ENCODE measurements at regions not wholly inside any gene's neighbourhood (a gene's known extent, or its start where the extent isn't known, plus 50 kb on each side); places are given as distances from the start of the nearest gene placed in this dataset.
"Not testable (repeated sequence)": the region's sequence is repeated elsewhere in the genome, so short reads cannot be mapped to it uniquely, and the experiment has no call there.

GRCh38 chr18:29359222-29359621 lies 1182.3 kb upstream of the CDH2 start:
- POLR2A ChIA-PET (ENCODE audit: partially characterized antibody); H3K4me3 Mint-ChIP-seq; H3K4me1 ChIP-seq (ENCODE audit: insufficient read depth, low read length); H3K4me3 ChIP-seq (ENCODE audit: low read length in 2 of 2); H3K4me1 Mint-ChIP-seq; CTCF ChIA-PET (ENCODE audit: partially characterized antibody); H3K27ac Mint-ChIP-seq; intact Hi-C loops (cut with micrococcal nuclease); H3K27ac ChIP-seq (ENCODE audit: low read depth, low read length); H3K27me3 Mint-ChIP-seq; H3K36me3 Mint-ChIP-seq; H3K27me3 ChIP-seq (ENCODE audit: insufficient read depth, low read length); H3K36me3 ChIP-seq (ENCODE audit: insufficient read depth, low read length); DNase-seq: not testable (repeated sequence)
- peaks cover 0 to 10% of the 10 kb centered on the region in 2 donors for H3K9me3 ChIP-seq (ENCODE audit: control insufficient read depth in 1 of 2, low read length in 2 of 2)
- H3K9me3 Mint-ChIP-seq = peaks cover 5 to 47% (median 23%) of the 10 kb centered on the region in 8 donors

- Mint-ChIP-seq H3K9me3 (peaks cover 0 to 22% (median 10%) of the 10 kb centered on the region in 8 donors), H3K4me1 (no peaks in the 10 kb centered on the region), H3K27ac (no peak overlapping the region), H3K27me3 (no peaks in the 10 kb centered on the region), H3K36me3 (no peaks in the 10 kb centered on the region), H3K4me3 (no peak overlapping the region)
- no peaks in the 10 kb centered on the region for H3K36me3 ChIP-seq (ENCODE audit: insufficient read depth, low read length)
- intact Hi-C loops (cut with micrococcal nuclease) = no loop called here
- ChIA-PET POLR2A (ENCODE audit: partially characterized antibody) (no interaction called here), CTCF (ENCODE audit: partially characterized antibody) (no interaction called here)
- H3K27me3 ChIP-seq (ENCODE audit: insufficient read depth, low read length) = no peaks in the 10 kb centered on the region
- peaks cover 0 to 4% of the 10 kb centered on the region in 2 donors for H3K9me3 ChIP-seq (ENCODE audit: control insufficient read depth in 1 of 2, low read length in 2 of 2)
- no peak overlapping the region for H3K4me3 ChIP-seq (ENCODE audit: low read length in 2 of 2)
- no peaks in the 10 kb centered on the region for H3K4me1 ChIP-seq (ENCODE audit: insufficient read depth, low read length)
- H3K27ac ChIP-seq (ENCODE audit: low read depth, low read length) = no peak overlapping the region
- no peak for DNase-seq
These were observed 1174.2 kb upstream of the CDH2 start for GRCh38 chr18:29351171-29351570.

- POLR2A ChIA-PET (ENCODE audit: partially characterized antibody) = no interaction called here
- H3K27ac ChIP-seq (ENCODE audit: low read depth, low read length) = no peak overlapping the region
- intact Hi-C loops (cut with micrococcal nuclease) = no loop called here
- no peak overlapping the region for H3K27ac Mint-ChIP-seq
- H3K9me3 ChIP-seq (ENCODE audit: control insufficient read depth in 1 of 2, low read length in 2 of 2) = no peaks in the 10 kb centered on the region
- H3K4me3 ChIP-seq (ENCODE audit: low read length in 2 of 2) = no peak overlapping the region
- no peak overlapping the region for H3K4me3 Mint-ChIP-seq
- no peaks in the 10 kb centered on the region for H3K4me1 ChIP-seq (ENCODE audit: insufficient read depth, low read length)
- H3K36me3 ChIP-seq (ENCODE audit: insufficient read depth, low read length) = no peaks in the 10 kb centered on the region
- H3K27me3 Mint-ChIP-seq = no peaks in the 10 kb centered on the region
- H3K27me3 ChIP-seq (ENCODE audit: insufficient read depth, low read length) = no peaks in the 10 kb centered on the region
- no peak for DNase-seq
- peaks cover 7 to 48% (median 19%) of the 10 kb centered on the region in 8 donors for H3K9me3 Mint-ChIP-seq
- H3K4me1 Mint-ChIP-seq = no peaks in the 10 kb centered on the region
- no peaks in the 10 kb centered on the region for H3K36me3 Mint-ChIP-seq
- CTCF ChIA-PET (ENCODE audit: partially characterized antibody) = no interaction called here
These were observed 1152.0 kb upstream of the CDH2 start for GRCh38 chr18:29328932-29329331.

- H3K27ac ChIP-seq (ENCODE audit: low read depth, low read length) = no peak overlapping the region
- no peaks in the 10 kb centered on the region for H3K9me3 ChIP-seq (ENCODE audit: control insufficient read depth in 1 of 2, low read length in 2 of 2)
- no peaks in the 10 kb centered on the region for H3K27me3 ChIP-seq (ENCODE audit: insufficient read depth, low read length)
- Mint-ChIP-seq H3K27me3 (no peaks in the 10 kb centered on the region), H3K9me3 (peaks cover 2 to 48% (median 17%) of the 10 kb centered on the region in 8 donors), H3K36me3 (no peaks in the 10 kb centered on the region), H3K4me3 (no peak overlapping the region), H3K4me1 (no peaks in the 10 kb centered on the region), H3K27ac (no peak overlapping the region)
- DNase-seq = no peak
- ChIA-PET POLR2A (ENCODE audit: partially characterized antibody) (no interaction called here), CTCF (ENCODE audit: partially characterized antibody) (no interaction called here)
- no peaks in the 10 kb centered on the region for H3K36me3 ChIP-seq (ENCODE audit: insufficient read depth, low read length)
- intact Hi-C loops (cut with micrococcal nuclease) = no loop called here
- no peak overlapping the region for H3K4me3 ChIP-seq (ENCODE audit: low read length in 2 of 2)
- H3K4me1 ChIP-seq (ENCODE audit: insufficient read depth, low read length) = no peaks in the 10 kb centered on the region
These were observed 1149.3 kb upstream of the CDH2 start for GRCh38 chr18:29326214-29326613.

GRCh38 chr18:29321561-29321960 lies 1144.6 kb upstream of the CDH2 start:
- DNase-seq = no peak
- Mint-ChIP-seq H3K9me3 (peaks cover 2 to 33% (median 11%) of the 10 kb centered on the region in 8 donors), H3K27ac (no peak overlapping the region), H3K4me1 (no peaks in the 10 kb centered on the region), H3K4me3 (no peak overlapping the region), H3K36me3 (no peaks in the 10 kb centered on the region), H3K27me3 (no peaks in the 10 kb centered on the region)
- no peaks in the 10 kb centered on the region for H3K9me3 ChIP-seq (ENCODE audit: control insufficient read depth in 1 of 2, low read length in 2 of 2)
- no peaks in the 10 kb centered on the region for H3K4me1 ChIP-seq (ENCODE audit: insufficient read depth, low read length)
- H3K36me3 ChIP-seq (ENCODE audit: insufficient read depth, low read length) = no peaks in the 10 kb centered on the region
- no peaks in the 10 kb centered on the region for H3K27me3 ChIP-seq (ENCODE audit: insufficient read depth, low read length)
- intact Hi-C loops (cut with micrococcal nuclease) = no loop called here
- no peak overlapping the region for H3K4me3 ChIP-seq (ENCODE audit: low read length in 2 of 2)
- ChIA-PET POLR2A (ENCODE audit: partially characterized antibody) (no interaction called here), CTCF (ENCODE audit: partially characterized antibody) (no interaction called here)
- H3K27ac ChIP-seq (ENCODE audit: low read depth, low read length) = no peak overlapping the region

- Histone ChIP-seq H3K4me3 (ENCODE audit: low read length in 2 of 2) (no peak overlapping the region), H3K4me1 (ENCODE audit: insufficient read depth, low read length) (no peaks in the 10 kb centered on the region), H3K27me3 (ENCODE audit: insufficient read depth, low read length) (no peaks in the 10 kb centered on the region), H3K36me3 (ENCODE audit: insufficient read depth, low read length) (no peaks in the 10 kb centered on the region), H3K27ac (ENCODE audit: low read depth, low read length) (no peak overlapping the region), H3K9me3 (ENCODE audit: control insufficient read depth in 1 of 2, low read length in 2 of 2) (peaks cover 0 to 4% of the 10 kb centered on the region in 2 donors)
- Mint-ChIP-seq H3K36me3 (no peaks in the 10 kb centered on the region), H3K27me3 (no peaks in the 10 kb centered on the region), H3K27ac (no peak overlapping the region), H3K4me3 (no peak overlapping the region), H3K4me1 (no peaks in the 10 kb centered on the region), H3K9me3 (peaks cover 0 to 24% (median 7%) of the 10 kb centered on the region in 8 donors)
- no peak for DNase-seq
- ChIA-PET CTCF (ENCODE audit: partially characterized antibody) (no interaction called here), POLR2A (ENCODE audit: partially characterized antibody) (no interaction called here)
- intact Hi-C loops (cut with micrococcal nuclease) = no loop called here
These were observed 1136.4 kb upstream of the CDH2 start for GRCh38 chr18:29313312-29313711.

GRCh38 chr18:29311580-29311979 lies 1134.7 kb upstream of the CDH2 start:
- intact Hi-C loops (cut with micrococcal nuclease) = no loop called here
- H3K4me1 Mint-ChIP-seq = no peaks in the 10 kb centered on the region
- no peaks in the 10 kb centered on the region for H3K27me3 ChIP-seq (ENCODE audit: insufficient read depth, low read length)
- POLR2A ChIA-PET (ENCODE audit: partially characterized antibody) = no interaction called here
- peaks cover 0 to 4% of the 10 kb centered on the region in 2 donors for H3K9me3 ChIP-seq (ENCODE audit: control insufficient read depth in 1 of 2, low read length in 2 of 2)
- no peaks in the 10 kb centered on the region for H3K36me3 Mint-ChIP-seq
- DNase-seq = no peak
- no peak overlapping the region for H3K4me3 ChIP-seq (ENCODE audit: low read length in 2 of 2)
- H3K9me3 Mint-ChIP-seq = peaks cover 0 to 25% (median 5%) of the 10 kb centered on the region in 8 donors
- no peaks in the 10 kb centered on the region for H3K4me1 ChIP-seq (ENCODE audit: insufficient read depth, low read length)
- H3K27me3 Mint-ChIP-seq = no peaks in the 10 kb centered on the region
- CTCF ChIA-PET (ENCODE audit: partially characterized antibody) = no interaction called here
- no peak overlapping the region for H3K27ac ChIP-seq (ENCODE audit: low read depth, low read length)
- H3K4me3 Mint-ChIP-seq = no peak overlapping the region
- no peak overlapping the region for H3K27ac Mint-ChIP-seq
- H3K36me3 ChIP-seq (ENCODE audit: insufficient read depth, low read length) = no peaks in the 10 kb centered on the region

GRCh38 chr18:29309366-29309765 lies 1132.4 kb upstream of the CDH2 start:
- peaks cover 0 to 4% of the 10 kb centered on the region in 2 donors for H3K9me3 ChIP-seq (ENCODE audit: control insufficient read depth in 1 of 2, low read length in 2 of 2)
- Mint-ChIP-seq H3K9me3 (peaks cover 0 to 25% (median 5%) of the 10 kb centered on the region in 8 donors), H3K4me3 (no peak overlapping the region), H3K27me3 (no peaks in the 10 kb centered on the region), H3K36me3 (no peaks in the 10 kb centered on the region), H3K4me1 (no peaks in the 10 kb centered on the region), H3K27ac (no peak overlapping the region)
- no peaks in the 10 kb centered on the region for H3K27me3 ChIP-seq (ENCODE audit: insufficient read depth, low read length)
- H3K4me1 ChIP-seq (ENCODE audit: insufficient read depth, low read length) = no peaks in the 10 kb centered on the region
- H3K27ac ChIP-seq (ENCODE audit: low read depth, low read length) = no peak overlapping the region
- intact Hi-C loops (cut with micrococcal nuclease) = no loop called here
- ChIA-PET POLR2A (ENCODE audit: partially characterized antibody) (no interaction called here), CTCF (ENCODE audit: partially characterized antibody) (no interaction called here)
- DNase-seq = no peak
- no peaks in the 10 kb centered on the region for H3K36me3 ChIP-seq (ENCODE audit: insufficient read depth, low read length)
- no peak overlapping the region for H3K4me3 ChIP-seq (ENCODE audit: low read length in 2 of 2)

Data from CD4-positive, alpha-beta memory T cell (primary cell).